Umbilical cord (tissue), 1 donor: ENCODE measurements at regions not wholly inside any gene's neighbourhood (a gene's known extent, or its start where the extent isn't known, plus 50 kb on each side); places are given as distances from the start of the nearest gene placed in this dataset.

ENCODE experiments used
- DNase-seq: peaks from one replicate; pipeline ENCODE4 v3.0.0-alpha.2; 2015; ENCODE audit warnings: low spot score

GRCh38 chr3:72436863-72437592 is 411.2 kb downstream of the SHQ1 start:
- DNase-seq = no peak

GRCh38 chr3:72434296-72434695 is 413.9 kb downstream of the SHQ1 start:
- no peak for DNase-seq

- no peak for DNase-seq
Measured at GRCh38 chr3:72432246-72432645, 416.0 kb downstream of the SHQ1 start.

GRCh38 chr3:72429589-72430353 is 418.5 kb downstream of the SHQ1 start:
- no peak for DNase-seq

- no peak for DNase-seq
Measured at GRCh38 chr3:72428803-72429202, 419.4 kb downstream of the SHQ1 start.

- DNase-seq = no peak
Measured at GRCh38 chr3:72427624-72428023, 420.6 kb downstream of the SHQ1 start.

- DNase-seq = no peak
Measured at GRCh38 chr3:72426618-72427397, 421.4 kb downstream of the SHQ1 start.

GRCh38 chr3:72423643-72424042 is 424.6 kb downstream of the SHQ1 start:
- no peak for DNase-seq

GRCh38 chr3:72421786-72422185 is 426.5 kb downstream of the SHQ1 start:
- no peak for DNase-seq

GRCh38 chr3:72421126-72421525 is 427.1 kb downstream of the SHQ1 start:
- DNase-seq = no peak

GRCh38 chr3:72418856-72419255 is 429.4 kb downstream of the SHQ1 start:
- no peak for DNase-seq

- no peak for DNase-seq
Measured at GRCh38 chr3:72418244-72418643, 430.0 kb downstream of the SHQ1 start.

- no peak for DNase-seq
Measured at GRCh38 chr3:72414481-72415016, 433.7 kb downstream of the SHQ1 start.

GRCh38 chr3:72413228-72413627 is 435.0 kb downstream of the SHQ1 start:
- no peak for DNase-seq

GRCh38 chr3:72412340-72412956 is 435.8 kb downstream of the SHQ1 start:
- DNase-seq = no peak

- DNase-seq = no peak
Measured at GRCh38 chr3:72411843-72412242, 436.4 kb downstream of the SHQ1 start.

- no peak for DNase-seq
Measured at GRCh38 chr3:72411126-72411525, 437.1 kb downstream of the SHQ1 start.

- no peak for DNase-seq
Measured at GRCh38 chr3:72408983-72409779, 439.1 kb downstream of the SHQ1 start.

GRCh38 chr3:72407766-72408165 is 440.5 kb downstream of the SHQ1 start:
- DNase-seq = no peak

- DNase-seq = no peak
Measured at GRCh38 chr3:72405943-72406566, 442.2 kb downstream of the SHQ1 start.
